ENCODE measurements at regions not wholly inside any gene's neighbourhood (a gene's known extent, or its start where the extent isn't known, plus 50 kb on each side); places are given as distances from the start of the nearest gene placed in this dataset.
"Not testable (repeated sequence)": the region's sequence is repeated elsewhere in the genome, so short reads cannot be mapped to it uniquely, and the experiment has no call there.

DNA sequence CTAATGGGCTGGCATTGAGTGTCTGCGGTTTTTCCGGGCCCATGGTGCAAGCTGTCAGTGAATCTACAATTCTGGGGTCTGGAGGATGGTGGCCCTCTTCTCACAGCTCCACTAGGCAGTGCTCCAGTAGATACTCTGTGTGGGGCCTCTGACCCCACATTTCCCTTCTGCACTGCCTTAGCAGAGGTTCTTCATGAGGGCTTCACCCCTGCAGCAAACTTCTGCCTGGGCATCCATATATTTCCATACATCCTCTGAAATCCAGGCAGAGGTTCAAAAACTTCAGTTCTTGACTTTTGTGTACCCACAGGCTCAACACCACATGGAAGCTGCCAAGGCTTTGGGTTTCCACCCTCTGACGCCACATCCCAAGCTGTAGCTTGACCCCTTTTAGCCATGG is 846.2 kb downstream of the RNF144A start:
- 94 to 98% (median 97%) methylated on average over 3 of the region's 3 CpGs for WGBS, 3 donors

DNA sequence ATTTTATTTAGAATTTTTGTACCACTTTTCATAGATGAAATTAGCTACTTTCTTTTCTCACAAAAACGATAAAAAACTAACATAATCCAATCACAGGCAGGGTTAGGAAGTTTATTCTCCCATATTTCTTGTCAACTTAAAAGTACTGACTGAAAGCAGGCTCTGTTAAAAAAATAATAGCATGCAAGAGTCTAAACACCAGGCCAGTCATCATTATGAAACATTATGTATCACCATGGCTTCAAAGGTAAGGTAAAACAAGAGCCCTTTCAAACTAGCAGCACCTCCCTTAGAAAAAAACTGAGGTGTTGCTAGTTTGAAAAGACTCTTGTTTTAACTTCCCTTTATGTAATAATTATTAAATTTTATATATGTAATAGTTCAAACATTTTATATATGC is 848.0 kb downstream of the RNF144A start:
- no peak overlapping the region for H3K27ac ChIP-seq (ENCODE audit: low read depth, low read length)
- WGBS, 3 donors, result 62 to 83% (median 80%) methylated on average over 1 of the region's 1 CpG

More for the DNA sequence above, 846.2 kb downstream of the RNF144A start:
- H3K27ac ChIP-seq (ENCODE audit: low read depth, low read length), result not testable (repeated sequence)

GRCh38 chr2:7766088-7766722 is 849.0 kb downstream of the RNF144A start:
- H3K27ac ChIP-seq (ENCODE audit: low read depth, low read length), result no peak overlapping the region
- 81 to 89% (median 82%) methylated on average over 8 of the region's 8 CpGs for WGBS, 3 donors

DNA sequence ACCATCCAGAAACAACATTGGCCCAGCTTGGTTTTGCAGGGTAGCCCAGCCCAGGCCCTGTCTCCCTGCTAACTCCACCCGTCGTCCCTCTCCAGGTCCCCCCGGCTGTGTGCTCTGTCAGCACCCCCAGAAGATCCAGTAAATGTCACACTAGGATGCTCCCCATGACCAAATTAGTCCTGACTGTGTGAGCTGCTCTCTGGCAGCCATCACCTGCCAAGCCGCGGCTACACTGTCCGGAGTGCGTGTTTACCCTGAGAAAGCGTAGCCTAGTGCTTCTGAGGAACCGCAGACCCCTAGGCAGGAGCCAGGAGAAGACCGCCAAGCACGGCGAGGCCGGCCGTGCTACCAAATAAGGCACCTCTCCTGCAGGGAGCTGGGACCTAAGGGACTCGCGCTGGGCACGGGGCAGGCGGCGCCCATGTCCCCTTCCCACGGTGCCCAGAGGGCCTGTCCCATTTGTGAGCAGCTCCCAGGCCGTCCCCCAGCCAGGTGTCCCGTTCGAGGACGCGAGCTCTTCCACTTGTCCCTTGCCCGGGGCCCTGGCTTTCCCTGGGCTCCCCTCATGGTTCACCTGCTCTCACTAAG is 849.9 kb downstream of the RNF144A start:
- no peak overlapping the region for H3K27ac ChIP-seq (ENCODE audit: low read depth, low read length)
- WGBS, 3 donors, result 93 to 98% (median 94%) methylated on average over 26 of the region's 26 CpGs

- WGBS, 3 donors, result 90 to 99% (median 98%) methylated on average over 4 of the region's 4 CpGs
- no peak overlapping the region for H3K27ac ChIP-seq (ENCODE audit: low read depth, low read length)
Observed at GRCh38 chr2:7767902-7768301, 850.7 kb downstream of the RNF144A start.

DNA sequence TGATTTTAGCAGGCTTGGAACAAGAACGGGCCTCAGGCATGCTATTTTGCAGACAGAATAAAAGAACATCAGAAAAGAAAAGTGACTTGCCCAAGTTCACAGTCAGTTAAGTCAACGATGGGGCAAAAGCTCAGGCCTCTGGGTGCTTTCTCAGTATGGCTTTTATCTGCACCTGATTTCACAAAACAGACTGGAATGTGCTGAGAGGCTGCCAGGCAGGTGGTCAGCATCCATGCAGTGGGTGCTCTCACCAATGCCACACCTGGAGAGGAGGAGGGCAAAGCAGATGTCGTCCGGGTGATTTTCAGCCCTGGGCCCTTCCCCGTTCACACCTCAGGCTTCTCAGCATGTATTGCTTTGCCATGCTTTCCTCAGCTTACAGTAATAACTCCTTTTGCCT is 854.6 kb downstream of the RNF144A start:
- WGBS, 3 donors, result 90 to 98% (median 96%) methylated on average over 5 of the region's 5 CpGs
- H3K27ac ChIP-seq (ENCODE audit: low read depth, low read length), result no peak overlapping the region

DNA sequence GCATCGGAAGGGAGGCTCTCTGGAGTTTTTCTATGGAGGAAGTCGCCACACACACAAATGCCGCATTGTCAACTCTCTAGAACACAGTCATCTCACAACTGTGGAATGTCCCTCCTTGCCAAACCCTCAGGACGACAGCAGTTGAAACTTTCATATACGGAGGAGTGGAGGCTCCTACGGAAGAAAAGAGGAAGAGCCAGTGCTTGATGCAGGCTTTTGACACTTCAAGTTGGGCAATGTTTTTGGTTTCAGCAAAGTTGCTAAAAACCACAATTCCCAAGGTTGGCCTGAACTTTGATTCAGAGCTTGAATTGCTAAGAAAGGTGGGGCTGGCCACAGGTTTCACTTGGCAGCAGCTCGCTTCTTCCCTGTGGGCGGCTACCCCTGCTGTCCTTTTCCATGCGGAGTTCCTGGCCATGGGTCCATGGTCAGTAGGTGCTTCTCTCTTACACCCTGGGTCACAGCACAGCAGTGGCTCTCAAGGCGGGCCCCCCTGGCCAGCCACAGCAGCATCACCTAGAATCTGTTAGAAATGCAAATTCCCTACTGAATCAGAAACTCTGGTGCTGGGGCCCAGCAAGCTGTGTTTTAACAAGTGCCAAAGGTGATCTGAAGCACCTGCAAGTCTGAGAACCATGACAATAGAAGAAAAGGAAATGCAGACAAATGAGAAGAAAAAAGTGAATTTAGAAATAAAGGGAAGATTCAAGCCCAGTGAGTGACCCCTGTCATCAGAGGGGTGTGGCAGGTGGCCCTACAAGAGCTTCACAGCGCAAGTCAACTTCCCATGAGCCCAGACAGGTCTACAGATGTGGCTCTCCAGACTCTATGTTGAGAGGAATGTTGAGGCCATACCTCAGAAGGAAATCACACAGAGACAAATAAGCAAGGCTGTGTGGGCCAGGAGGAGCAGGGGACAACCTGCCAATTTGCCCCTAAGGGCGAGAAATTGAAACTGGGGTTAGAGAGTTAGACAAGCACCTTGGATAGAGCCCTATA is 856.4 kb downstream of the RNF144A start:
- WGBS, 3 donors, result 50 to 80% (median 51%) methylated on average over 12 of the region's 12 CpGs
- no peak overlapping the region for H3K27ac ChIP-seq (ENCODE audit: low read depth, low read length)

- no peak overlapping the region for H3K27ac ChIP-seq (ENCODE audit: low read depth, low read length)
- WGBS, 3 donors, result 75 to 86% (median 81%) methylated on average over 3 of the region's 3 CpGs
Observed at GRCh38 chr2:7774481-7774880, 857.3 kb downstream of the RNF144A start.

DNA sequence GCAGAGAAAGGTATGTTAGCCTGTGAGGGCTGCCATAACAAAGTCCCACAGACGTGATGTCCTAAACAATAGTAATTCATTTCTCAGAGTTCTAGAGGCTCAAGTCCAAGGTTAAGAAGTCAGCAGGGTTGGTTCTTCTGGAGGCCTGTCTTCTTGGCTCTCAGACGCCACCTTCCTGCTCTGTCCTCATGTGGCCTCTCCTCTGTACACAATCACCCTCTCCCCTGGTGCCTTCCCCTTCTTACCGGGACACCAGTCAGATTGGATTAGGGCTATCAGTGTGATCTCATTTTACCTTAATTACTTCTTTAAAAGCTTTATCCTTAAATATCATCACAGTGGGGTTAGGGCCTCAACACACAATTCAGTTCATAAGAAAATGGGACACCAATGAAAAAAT is 860.5 kb downstream of the RNF144A start:
- 70 to 81% (median 76%) methylated on average over 3 of the region's 3 CpGs for WGBS, 3 donors
- no peak overlapping the region for H3K27ac ChIP-seq (ENCODE audit: low read depth, low read length)

DNA sequence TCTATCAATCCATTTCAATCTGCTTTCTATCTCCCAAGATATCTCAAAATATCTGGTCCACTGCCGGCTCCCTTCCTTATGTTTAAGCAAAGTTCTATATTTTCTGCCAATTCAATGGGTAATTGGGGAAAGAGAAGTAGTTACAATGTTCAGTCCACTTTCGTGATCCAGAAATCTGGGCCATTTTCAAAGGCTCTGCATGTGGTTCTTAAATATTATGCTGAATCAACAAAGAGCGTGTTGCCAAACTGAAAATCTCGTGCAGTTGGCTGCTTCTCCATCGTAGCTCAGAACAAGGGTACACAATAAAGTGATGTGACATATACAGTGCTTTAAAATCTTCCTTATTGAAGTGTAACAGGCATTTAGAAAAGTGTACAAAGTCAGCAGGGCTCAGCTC is 863.1 kb downstream of the RNF144A start:
- WGBS, 3 donors, result 68 to 84% (median 75%) methylated on average over 5 of the region's 5 CpGs
- no peak overlapping the region for H3K27ac ChIP-seq (ENCODE audit: low read depth, low read length)

DNA sequence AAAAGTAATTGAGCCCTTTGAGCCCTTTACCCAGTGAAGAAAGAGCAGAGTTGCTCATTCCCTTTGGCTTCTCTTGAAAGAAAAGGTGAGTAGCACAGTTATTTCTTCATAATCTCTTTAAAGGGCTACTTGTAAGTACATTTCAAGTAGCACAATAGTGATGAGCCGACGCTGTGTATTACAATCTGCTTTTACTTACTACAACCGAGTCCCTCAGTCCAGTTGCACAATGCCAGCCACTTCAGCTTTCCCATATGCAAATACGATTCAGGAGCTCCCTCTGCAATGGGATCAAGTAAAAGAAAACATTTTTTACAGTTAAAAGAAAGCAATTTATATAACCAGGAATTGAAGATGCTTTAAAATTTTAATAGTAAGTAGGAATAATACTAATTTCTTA is 868.5 kb downstream of the RNF144A start:
- 89 to 94% (median 90%) methylated on average over 4 of the region's 4 CpGs for WGBS, 3 donors
- H3K27ac ChIP-seq (ENCODE audit: low read depth, low read length), result no peak overlapping the region

- WGBS, 3 donors, result 80 to 95% (median 94%) methylated on average over 8 of the region's 8 CpGs
Observed at GRCh38 chr2:7788736-7789135, 871.5 kb downstream of the RNF144A start.

GRCh38 chr2:7792031-7792651 is 874.9 kb downstream of the RNF144A start:
- 30 to 77% (median 73%) methylated on average over 7 of the region's 7 CpGs for WGBS, 3 donors
- no peak overlapping the region for H3K27ac ChIP-seq (ENCODE audit: low read depth, low read length)

More at GRCh38 chr2:7788736-7789135, 871.5 kb downstream of the RNF144A start:
- no peak overlapping the region for H3K27ac ChIP-seq (ENCODE audit: low read depth, low read length)

DNA sequence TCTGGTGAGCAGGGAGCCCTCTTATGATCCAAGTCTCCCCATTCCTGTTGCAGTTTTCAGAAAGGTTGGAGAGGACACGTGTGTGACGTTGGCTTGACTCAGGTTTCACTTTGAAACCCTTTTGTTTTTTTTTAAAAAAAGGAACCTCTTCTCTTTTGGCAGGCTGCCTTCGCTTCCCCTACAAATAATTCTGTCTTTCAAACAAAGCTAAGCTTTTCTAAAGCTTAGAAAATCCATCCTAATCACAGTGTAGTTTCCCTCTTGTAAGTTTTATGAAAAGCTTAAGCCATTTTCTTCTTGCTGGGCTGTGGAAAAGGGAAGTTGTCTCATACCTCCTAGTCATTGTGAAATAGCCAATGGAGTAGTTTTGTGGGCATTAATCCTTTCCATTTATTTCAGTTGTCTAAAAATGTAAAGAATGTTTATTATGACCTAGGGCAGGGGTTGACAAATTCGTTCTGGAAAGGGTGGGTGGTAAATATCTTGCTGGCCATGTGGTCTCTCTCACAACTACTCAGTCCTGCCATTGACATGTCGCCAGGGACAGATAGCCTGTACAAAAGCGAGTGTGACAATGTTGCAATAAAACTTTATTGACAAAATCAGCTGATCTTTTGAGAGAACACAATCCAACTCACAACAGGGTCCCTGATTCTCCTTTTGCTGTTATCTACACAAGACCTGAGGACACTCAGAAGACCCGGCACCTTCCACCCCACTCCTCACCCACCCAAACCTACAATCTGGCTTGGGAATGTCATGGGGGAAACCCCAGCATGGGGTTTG is 878.8 kb downstream of the RNF144A start:
- H3K27ac ChIP-seq (ENCODE audit: low read depth, low read length), result no peak overlapping the region
- WGBS, 3 donors, result 47 to 68% (median 51%) methylated on average over 7 of the region's 7 CpGs

GRCh38 chr2:7800031-7800430 is 881.8 kb upstream of the ID2 start:
- 70 to 86% (median 83%) methylated on average over 2 of the region's 2 CpGs for WGBS, 3 donors
- no peak overlapping the region for H3K27ac ChIP-seq (ENCODE audit: low read depth, low read length)

GRCh38 chr2:7801212-7801611 is 880.6 kb upstream of the ID2 start:
- H3K27ac ChIP-seq (ENCODE audit: low read depth, low read length), result no peak overlapping the region

- 85 to 95% (median 92%) methylated on average over 5 of the region's 5 CpGs for WGBS, 3 donors
Observed at GRCh38 chr2:7803515-7803914, 878.3 kb upstream of the ID2 start.

DNA sequence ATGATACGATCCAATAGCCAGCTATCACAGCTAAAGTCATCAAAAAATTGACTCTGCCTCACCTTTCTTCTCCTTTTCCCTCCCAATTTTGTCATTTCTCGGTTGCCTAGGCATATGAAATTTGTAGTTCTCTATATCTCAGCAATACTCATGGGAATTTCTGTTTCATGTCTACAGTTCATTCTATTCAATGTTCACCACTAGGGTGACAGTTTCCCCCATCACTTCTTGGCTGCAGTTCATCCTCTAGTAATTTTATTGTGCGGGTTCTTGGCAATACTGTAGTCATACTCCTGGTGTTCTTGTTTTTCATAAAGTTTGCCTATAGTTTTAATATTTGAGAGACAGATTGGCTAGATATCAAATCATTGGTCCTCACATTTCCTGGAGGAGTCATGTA is 872.2 kb upstream of the ID2 start:
- 82 to 87% (median 83%) methylated on average over 3 of the region's 3 CpGs for WGBS, 3 donors
- no peak overlapping the region for H3K27ac ChIP-seq (ENCODE audit: low read depth, low read length)

More at GRCh38 chr2:7803515-7803914, 878.3 kb upstream of the ID2 start:
- H3K27ac ChIP-seq (ENCODE audit: low read depth, low read length), result no peak overlapping the region

Data from adipose tissue (tissue), 3 donors.